H1 (cell line): ENCODE measurements at regions not wholly inside any gene's neighbourhood (a gene's known extent, or its start where the extent isn't known, plus 50 kb on each side); places are given as distances from the start of the nearest gene placed in this dataset.

Experiments
- CTCF ChIA-PET: fragments of 300-600 bp; sonication (Branson Sonifier 250); formaldehyde crosslinking; loops from one replicate; lab custom pipeline; 2021; ENCODE audit not compliant: partially characterized antibody; lab: Charles Lee
- POLR2A ChIA-PET: fragments of 300-600 bp; sonication (Branson Sonifier 250); formaldehyde crosslinking; loops from one replicate; lab custom pipeline; 2021; ENCODE audit warnings: inconsistent platforms; ENCODE audit not compliant: partially characterized antibody; lab: Charles Lee
- DNase-seq, 2 experiments: peaks; one replicate each; pipeline versions ENCODE4 v3.0.0 to v3.0.0-alpha.2; 2010 to 2022; ENCODE audit warnings: low spot score in 2 of 2, low read depth in 1 of 2, mixed read lengths in 1 of 2
- FAIRE-seq: peaks from 2 replicates; lab custom pipeline; 2011; peaks lifted over from hg19 to GRCh38; lab: Jason Lieb, UNC
- H2AFZ ChIP-seq: 2 replicates; pipeline ENCODE4 v1.8.1; 2012; ENCODE audit warnings: low read length, inconsistent platforms
- H2AK5ac ChIP-seq: 2 replicates; pipeline ENCODE4 v1.6.1; 2013; ENCODE audit warnings: low read depth, low read length
- H2BK120ac ChIP-seq: replicated peaks from 2 replicates; pipeline ENCODE3; 2013; ENCODE audit warnings: low read depth, low read length, inconsistent platforms
- H2BK12ac ChIP-seq: 2 replicates; pipeline ENCODE4 v1.6.1; 2013; ENCODE audit warnings: low read depth, low read length
- H2BK15ac ChIP-seq: 2 replicates; pipeline ENCODE4 v1.6.1; 2013; ENCODE audit warnings: low read length
- H2BK20ac ChIP-seq: 2 replicates; pipeline ENCODE4 v1.6.1; 2013; ENCODE audit warnings: low read length
- H2BK5ac ChIP-seq: 2 replicates; pipeline ENCODE4 v1.6.1; 2013; ENCODE audit warnings: low read depth, low read length
- H3K14ac ChIP-seq: 2 replicates; pipeline ENCODE4 v1.6.1; 2013; ENCODE audit warnings: inconsistent platforms; ENCODE audit not compliant: insufficient read length
- H3K18ac ChIP-seq: 2 replicates; pipeline ENCODE4 v1.6.1; 2013; ENCODE audit warnings: low read length; ENCODE audit errors: extremely low read depth
- H3K23ac ChIP-seq: 2 replicates; pipeline ENCODE4 v1.6.1; 2013; ENCODE audit warnings: inconsistent platforms; ENCODE audit not compliant: insufficient read length
- H3K23me2 ChIP-seq: 2 replicates; pipeline ENCODE4 v1.6.1; 2013; ENCODE audit warnings: low read depth, low read length
- H3K27ac ChIP-seq: 2 replicates; pipeline ENCODE4 v1.6.1; 2011; ENCODE audit warnings: low read depth, low read length, inconsistent platforms
- H3K27me3 ChIP-seq, 4 experiments: replicated peaks in 1 of 4; 1 replicate in 1 of 4; 2 replicates in 3 of 4; pipeline versions ENCODE4 v1.6.1 to v1.8.1; 2011 to 2013; ENCODE audit warnings: low read length in 3 of 4, mild to moderate bottlenecking in 3 of 4, inconsistent platforms in 2 of 4, mixed read lengths in 2 of 4, moderate library complexity in 1 of 4; ENCODE audit not compliant: control insufficient read depth in 3 of 4, insufficient read depth in 3 of 4; ENCODE audit errors: extremely low read depth in 1 of 4
- H3K36me3 ChIP-seq, 4 experiments: 2 replicates each; pipeline versions ENCODE4 v1.6.1 to v1.8.1; 2011 to 2013; ENCODE audit warnings: mild to moderate bottlenecking in 4 of 4, low read length in 3 of 4, moderate library complexity in 2 of 4, control low read depth in 1 of 4, inconsistent platforms in 1 of 4; ENCODE audit not compliant: insufficient read depth in 4 of 4, control insufficient read depth in 2 of 4
- H3K4ac ChIP-seq: replicated peaks from 2 replicates; pipeline ENCODE3; 2013; ENCODE audit warnings: low read length, low read depth, mixed read lengths, inconsistent platforms; ENCODE audit not compliant: insufficient read length
- H3K4me1 ChIP-seq, 4 experiments: replicated peaks in 1 of 4; 1 replicate in 1 of 4; 2 replicates in 3 of 4; pipeline versions ENCODE4 v1.6.1 to v1.8.1; 2011 to 2013; ENCODE audit warnings: low read length in 3 of 4, inconsistent platforms in 2 of 4, mixed read lengths in 1 of 4; ENCODE audit not compliant: insufficient read depth in 4 of 4, control insufficient read depth in 3 of 4
- H3K4me2 ChIP-seq, 2 experiments: 2 replicates each; pipeline versions ENCODE4 v1.6.1 to v1.8.1; 2011 to 2013; ENCODE audit warnings: low read depth in 2 of 2, low read length in 2 of 2, control low read depth in 1 of 2, inconsistent platforms in 1 of 2, mild to moderate bottlenecking in 1 of 2; ENCODE audit not compliant: insufficient read depth in 1 of 2
- H3K4me3 ChIP-seq, 4 experiments: fragments of 200-600, 300-600 bp in 1 of 4; sonication (generic), shearing (Covaris generic), sonication (Bioruptor Twin) in 1 of 4; 2 replicates each; pipeline versions ENCODE4 v1.5.1 to v1.8.1; 2011 to 2016; ENCODE audit warnings: low read length in 4 of 4, low read depth in 3 of 4, control low read depth in 2 of 4, inconsistent platforms in 2 of 4, mild to moderate bottlenecking in 2 of 4, mixed read lengths in 1 of 4, moderate library complexity in 1 of 4; ENCODE audit not compliant: insufficient read depth in 2 of 4; ENCODE audit errors: extremely low read depth in 1 of 4
- H3K56ac ChIP-seq: replicated peaks from 2 replicates; pipeline ENCODE3; 2013; ENCODE audit warnings: low read depth, mild to moderate bottlenecking, mixed read lengths, low read length, inconsistent platforms; ENCODE audit not compliant: insufficient read length
- H3K79me1 ChIP-seq: 2 replicates; pipeline ENCODE4 v1.6.1; 2013; ENCODE audit warnings: low read depth, low read length, control low read depth
- H3K79me2 ChIP-seq, 2 experiments: 2 replicates each; pipeline versions ENCODE4 v1.6.1 to v1.8.1; 2012 to 2013; ENCODE audit warnings: low read length in 2 of 2, mild to moderate bottlenecking in 2 of 2, inconsistent platforms in 1 of 2; ENCODE audit not compliant: insufficient read depth in 2 of 2, control insufficient read depth in 1 of 2
- H3K9ac ChIP-seq, 4 experiments: replicated peaks in 1 of 4; 1 replicate in 1 of 4; 2 replicates in 3 of 4; pipeline versions ENCODE4 v1.6.1 to v1.8.1; 2011 to 2013; ENCODE audit warnings: low read depth in 3 of 4, low read length in 3 of 4, control low read depth in 2 of 4, mild to moderate bottlenecking in 2 of 4, moderate library complexity in 2 of 4, inconsistent platforms in 1 of 4; ENCODE audit errors: extremely low read depth in 1 of 4
- H3K9me3 ChIP-seq, 2 experiments: 2 replicates each; pipeline versions ENCODE4 v1.6.1 to v1.8.1; 2012 to 2013; ENCODE audit warnings: mild to moderate bottlenecking in 2 of 2, moderate library complexity in 2 of 2, control low read depth in 1 of 2, inconsistent platforms in 1 of 2, low read depth in 1 of 2, low read length in 1 of 2, mixed read lengths in 1 of 2; ENCODE audit not compliant: insufficient read depth in 2 of 2
- H4K20me1 ChIP-seq, 2 experiments: replicated peaks in 1 of 2; 2 replicates each; pipeline versions ENCODE3 to v1.8.1; 2011 to 2013; ENCODE audit warnings: inconsistent platforms in 2 of 2, low read length in 2 of 2, mild to moderate bottlenecking in 1 of 2; ENCODE audit not compliant: insufficient read depth in 2 of 2, control insufficient read depth in 1 of 2
- H4K5ac ChIP-seq: 2 replicates; pipeline ENCODE4 v1.6.1; 2013; ENCODE audit warnings: low read length, low read depth, mixed read lengths, inconsistent platforms; ENCODE audit not compliant: insufficient read length
- H4K8ac ChIP-seq: 2 replicates; pipeline ENCODE4 v1.8.0; 2013; ENCODE audit warnings: mild to moderate bottlenecking, moderate library complexity, low read length, inconsistent platforms; ENCODE audit not compliant: insufficient read depth; ENCODE audit errors: extremely low read depth
- H4K91ac ChIP-seq: replicated peaks from 2 replicates; pipeline ENCODE3; 2013; ENCODE audit warnings: low read length, mixed read lengths, inconsistent platforms; ENCODE audit not compliant: insufficient read length
- BACH1 ChIP-seq: IDR thresholded peaks from 2 replicates; pipeline ENCODE4 v1.6.1; 2012; ENCODE audit warnings: low read length, improper control_type of control experiment
- GTF2F1 ChIP-seq: IDR thresholded peaks from 2 replicates; pipeline ENCODE4 v1.6.1; 2012; ENCODE audit warnings: low read depth, low read length, improper control_type of control experiment, borderline replicate concordance
- KDM5A ChIP-seq: fragments of 200-600 bp; IDR thresholded peaks from 2 replicates; pipeline ENCODE4 v1.7.1; 2012; ENCODE audit warnings: mild to moderate bottlenecking, low read length, inconsistent platforms, mixed read lengths
- WGBS, 2 experiments: shearing (Covaris generic) in 1 of 2; methylation state at CpG; one replicate each; pipeline versions ENCODE4 v1.1.6 to v1.1.7; 2013 to 2015; ENCODE audit warnings: low lambda C conversion rate in 2 of 2, mixed read lengths in 2 of 2, inconsistent platforms in 1 of 2, low coverage in 1 of 2, missing lambda C conversion rate in 1 of 2; ENCODE audit not compliant: insufficient replicate concordance in 2 of 2, insufficient coverage in 1 of 2, insufficient read length in 1 of 2; ENCODE audit errors: extremely low coverage in 1 of 2, missing lambda C conversion rate in 1 of 2; 5-methylcytosine and 5-hydroxymethylcytosine counted together

- Histone ChIP-seq H2BK12ac (no peak overlapping the region), H2AK5ac (no peak overlapping the region), H3K23ac (no peak overlapping the region), H3K4me1 (no peaks in the 10 kb centered on the region), H3K9me3 (no peaks in the 10 kb centered on the region), H3K27me3 (no peaks in the 10 kb centered on the region), H3K9ac (no peak overlapping the region), H4K8ac (no peak overlapping the region), H2BK15ac (no peak overlapping the region), H2BK20ac (no peak overlapping the region), H3K4me2 (no peak overlapping the region), H4K91ac (no peak overlapping the region), H3K23me2 (no peaks in the 10 kb centered on the region), H3K4me3 (no peak overlapping the region), H3K36me3 (no peaks in the 10 kb centered on the region), H2AFZ (no peak overlapping the region), H2BK5ac (no peak overlapping the region), H3K27ac (no peak overlapping the region), H3K79me2 (no peaks in the 10 kb centered on the region), H2BK120ac (no peak overlapping the region), H3K18ac (no peak overlapping the region), H3K79me1 (no peaks in the 10 kb centered on the region), H3K14ac (no peak overlapping the region), H4K20me1 (no peaks in the 10 kb centered on the region), H4K5ac (no peak overlapping the region), H3K56ac (no peak overlapping the region), H3K4ac (no peak overlapping the region)
- ChIA-PET CTCF (no interaction called here), POLR2A (no interaction called here)
- FAIRE-seq (no peak), DNase-seq (no peak)
- WGBS, 2 experiments = 94% methylated on average over 3 of the region's 3 CpGs; no CpG with 5 or more reads in 1 of the 2 experiments
- TF ChIP-seq GTF2F1 (no peak), BACH1 (no peak), KDM5A (no peak)
Observed at GRCh38 chr4:138821331-138821730, 194.2 kb upstream of the NOCT start.
